Gastroesophageal sphincter (tissue), 4 donors: ENCODE measurements at regions not wholly inside any gene's neighbourhood (a gene's known extent, or its start where the extent isn't known, plus 50 kb on each side); places are given as distances from the start of the nearest gene placed in this dataset.
"Not testable (repeated sequence)": the region's sequence is repeated elsewhere in the genome, so short reads cannot be mapped to it uniquely, and the experiment has no call there.

ENCODE experiments used
- ATAC-seq: fragments of 150-250 bp; one replicate; pipeline ENCODE4 v1.9.1; 2016; ENCODE audit warnings: mild to moderate bottlenecking, moderate library complexity
- H3K27ac ChIP-seq, 4 donors: fragments of 200-600 bp; sonication (generic) in 3 of 4; 1 replicate in 3 of 4; 2 replicates in 1 of 4; pipeline ENCODE4 v1.5.1; 2016 to 2019
- H3K27me3 ChIP-seq: fragments of 200-600 bp; sonication (generic); one replicate; pipeline ENCODE4 v1.5.1; 2019
- H3K36me3 ChIP-seq, 2 donors: fragments of 200-600 bp; sonication (generic); one replicate each; pipeline ENCODE4 v1.5.1; 2019; ENCODE audit warnings: control low read depth in 1 of 2
- H3K4me1 ChIP-seq, 3 donors: fragments of 200-600 bp; sonication (generic); 1 replicate in 2 of 3; 2 replicates in 1 of 3; pipeline ENCODE4 v1.5.1; 2016 to 2019; ENCODE audit warnings: control low read depth in 2 of 3
- H3K4me3 ChIP-seq, 2 donors: fragments of 200-600 bp; sonication (generic); one replicate each; pipeline ENCODE4 v1.5.1; 2019; ENCODE audit warnings: mild to moderate bottlenecking in 1 of 2, moderate library complexity in 1 of 2
- H3K9me3 ChIP-seq, 3 donors: fragments of 200-600 bp; sonication (generic); one replicate each; pipeline ENCODE4 v1.5.1; 2017 to 2019; ENCODE audit warnings: control low read depth in 2 of 3
- CTCF ChIP-seq, 4 experiments: fragments of 200-600 bp in 2 of 4; fragments of 450-650 bp in 2 of 4; sonication (generic) in 1 of 4; IDR thresholded peaks; one replicate each; pipeline ENCODE4 v1.5.1; 2017 to 2019; ENCODE audit warnings: antibody characterized with exemption in 4 of 4, mild to moderate bottlenecking in 2 of 4, moderate library complexity in 2 of 4
- EP300 ChIP-seq: sonication (generic); formaldehyde crosslinking; IDR thresholded peaks from one replicate; pipeline ENCODE4 v1.6.1; 2017; ENCODE audit warnings: antibody characterized with exemption, mild to moderate bottlenecking
- POLR2A ChIP-seq, 2 donors: fragments of 450-650 bp; IDR thresholded peaks; one replicate each; pipeline ENCODE4 v1.6.1; 2017; ENCODE audit warnings: antibody characterized with exemption in 2 of 2, mild to moderate bottlenecking in 2 of 2, moderate library complexity in 1 of 2
- POLR2AphosphoS5 ChIP-seq: sonication (generic); formaldehyde crosslinking; IDR thresholded peaks from one replicate; pipeline ENCODE4 v1.6.1; 2017; ENCODE audit warnings: antibody characterized with exemption
- WGBS, 2 donors: methylation state at CpG; one replicate each; pipeline ENCODE4 v1.1.5; 2018; ENCODE audit warnings: low coverage in 1 of 2; 5-methylcytosine and 5-hydroxymethylcytosine counted together

DNA sequence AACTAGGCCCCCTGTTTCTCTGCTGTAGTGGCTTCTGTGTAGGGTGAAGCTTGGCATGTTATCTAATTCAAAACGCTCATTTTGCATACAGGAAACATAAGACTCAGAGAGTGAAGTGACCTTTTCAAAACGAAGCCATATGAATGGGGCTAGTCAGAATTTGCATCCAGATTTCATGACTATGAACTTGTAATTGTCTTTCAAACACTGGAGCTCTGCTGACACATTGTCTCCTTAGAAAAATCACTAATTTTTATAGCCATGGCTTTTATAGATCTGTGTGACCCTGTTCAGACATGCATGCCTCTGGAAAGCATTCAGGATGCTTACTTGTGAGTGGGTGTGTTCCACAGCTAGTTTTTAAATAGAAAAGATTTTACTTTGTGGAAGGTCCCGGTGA lies 444.3 kb upstream of the GCFC2 start:
- Histone ChIP-seq H3K9me3 (no peaks in the 10 kb centered on the region), H3K4me3 (no peak overlapping the region), H3K27me3 (no peaks in the 10 kb centered on the region), H3K4me1 (no peaks in the 10 kb centered on the region), H3K27ac (no peak overlapping the region), H3K36me3 (no peaks in the 10 kb centered on the region)
- TF ChIP-seq EP300 (no peak), POLR2AphosphoS5 (no peak), POLR2A (IDR thresholded peaks at IDR 0.05) (no peak), CTCF (IDR thresholded peaks at IDR 0.05) (no peak)
- no peak for ATAC-seq
- WGBS, 2 donors, result 54 to 61% methylated on average over 3 of the region's 3 CpGs

- ATAC-seq, result no peak
- Histone ChIP-seq H3K36me3 (no peaks in the 10 kb centered on the region), H3K4me3 (no peak overlapping the region), H3K4me1 (no peaks in the 10 kb centered on the region), H3K27ac (no peak overlapping the region), H3K27me3 (no peaks in the 10 kb centered on the region), H3K9me3 (peaks cover 0 to 10% (median 0%) of the 10 kb centered on the region in 3 donors)
- TF ChIP-seq CTCF (IDR thresholded peaks at IDR 0.05), result no peak
- TF ChIP-seq POLR2AphosphoS5, result no peak
- TF ChIP-seq EP300, result no peak
- TF ChIP-seq POLR2A (IDR thresholded peaks at IDR 0.05), result no peak
These were observed 439.1 kb upstream of the GCFC2 start for GRCh38 chr2:76149846-76150245.

- WGBS, 2 donors, result no CpG with 5 or more reads among the region's 3 CpGs
- not testable (repeated sequence) for H3K27ac ChIP-seq, H3K36me3 ChIP-seq, ATAC-seq, H3K27me3 ChIP-seq, H3K4me1 ChIP-seq, H3K4me3 ChIP-seq
- H3K9me3 ChIP-seq, result peaks cover 0 to 15% (median 0%) of the 10 kb centered on the region in 3 donors
These were observed 428.6 kb upstream of the GCFC2 start for GRCh38 chr2:76139303-76139702.

- ATAC-seq, result no peak
- Histone ChIP-seq H3K4me3 (no peak overlapping the region), H3K27me3 (no peaks in the 10 kb centered on the region), H3K27ac (no peak overlapping the region), H3K36me3 (no peaks in the 10 kb centered on the region), H3K4me1 (no peaks in the 10 kb centered on the region), H3K9me3 (no peaks in the 10 kb centered on the region)
- WGBS, 2 donors, result 41 to 68% methylated on average over 3 of the region's 3 CpGs
- no peak for TF ChIP-seq EP300
- no peak for TF ChIP-seq POLR2AphosphoS5
- TF ChIP-seq CTCF (IDR thresholded peaks at IDR 0.05), result no peak
- no peak for TF ChIP-seq POLR2A (IDR thresholded peaks at IDR 0.05)
These were observed 417.9 kb upstream of the GCFC2 start for GRCh38 chr2:76128622-76129021.

DNA sequence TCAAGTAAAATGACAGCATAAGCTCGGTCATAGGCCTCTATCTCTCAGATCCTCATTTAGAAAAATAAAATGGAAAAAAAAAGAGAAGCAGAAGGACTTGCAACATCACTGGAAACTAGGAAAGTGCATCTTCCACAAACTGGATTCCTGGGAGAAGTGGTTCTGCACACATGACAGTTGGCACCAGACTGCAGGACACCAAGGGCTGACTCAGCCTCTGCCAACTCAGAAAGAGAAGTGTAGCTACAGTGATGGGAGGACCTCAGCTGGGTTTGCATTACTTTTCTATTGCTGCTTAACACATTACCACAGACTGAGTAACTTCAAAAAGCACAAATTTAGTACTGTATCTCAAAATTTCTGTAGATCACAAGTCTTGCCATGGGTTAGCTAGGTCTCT lies 409.5 kb upstream of the GCFC2 start:
- Histone ChIP-seq H3K4me3 (no peak overlapping the region), H3K9me3 (no peaks in the 10 kb centered on the region), H3K27ac (no peak overlapping the region), H3K27me3 (no peaks in the 10 kb centered on the region), H3K36me3 (no peaks in the 10 kb centered on the region), H3K4me1 (no peaks in the 10 kb centered on the region)
- no peak for ATAC-seq
- TF ChIP-seq POLR2A (IDR thresholded peaks at IDR 0.05) (no peak), EP300 (no peak), CTCF (IDR thresholded peaks at IDR 0.05) (no peak), POLR2AphosphoS5 (no peak)
- 40 to 58% methylated on average over 1 of the region's 1 CpG for WGBS, 2 donors

DNA sequence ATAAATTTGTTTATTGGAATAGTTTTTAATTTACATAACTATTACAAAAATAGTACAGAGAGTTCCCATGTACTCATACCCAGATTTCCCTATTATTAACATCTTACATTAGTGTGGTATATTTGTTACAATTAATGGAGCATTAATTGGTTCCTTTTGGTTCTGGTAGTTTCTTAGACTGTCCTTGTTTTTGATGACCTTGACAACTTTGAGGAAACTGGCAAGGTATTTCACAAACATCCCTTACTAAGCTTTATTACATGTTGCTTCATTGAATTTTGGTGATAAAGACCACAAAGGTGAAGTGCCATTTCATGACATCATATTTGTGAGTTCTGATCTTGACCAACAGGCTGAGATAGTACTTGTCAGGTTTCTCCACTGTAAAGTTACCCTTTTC lies 379.0 kb upstream of the GCFC2 start:
- no peak for TF ChIP-seq CTCF (IDR thresholded peaks at IDR 0.05)
- TF ChIP-seq EP300, result no peak
- no peak for TF ChIP-seq POLR2A (IDR thresholded peaks at IDR 0.05)
- no peak for TF ChIP-seq POLR2AphosphoS5
- ATAC-seq, result no peak
- H3K27me3 ChIP-seq, result no peaks in the 10 kb centered on the region
- H3K4me1 ChIP-seq, result no peaks in the 10 kb centered on the region
- no peaks in the 10 kb centered on the region for H3K9me3 ChIP-seq
- no peak overlapping the region for H3K27ac ChIP-seq
- no peak overlapping the region for H3K4me3 ChIP-seq
- H3K36me3 ChIP-seq, result no peaks in the 10 kb centered on the region
